Small intestine (tissue), 7 donors: ENCODE measurements at regions not wholly inside any gene's neighbourhood (a gene's known extent, or its start where the extent isn't known, plus 50 kb on each side); places are given as distances from the start of the nearest gene placed in this dataset.

ENCODE experiments used
- DNase-seq, 2 donors: peaks; one replicate each; pipeline versions ENCODE4 v3.0.0 to v3.0.0-alpha.2; 2013
- FAIRE-seq: peaks from 2 replicates; lab custom pipeline; 2012; peaks lifted over from hg19 to GRCh38; lab: Jason Lieb, UNC
- H3K27ac ChIP-seq, 3 donors: one replicate each; pipeline ENCODE4 v1.5.1; 2013; ENCODE audit warnings: low read length in 2 of 3, mild to moderate bottlenecking in 2 of 3, control low read depth in 1 of 3, inconsistent platforms in 1 of 3, low read depth in 1 of 3, moderate library complexity in 1 of 3
- H3K27me3 ChIP-seq, 3 donors: one replicate each; pipeline ENCODE4 v1.6.1; 2013; ENCODE audit warnings: low read length in 3 of 3, inconsistent platforms in 1 of 3; ENCODE audit not compliant: control insufficient read depth in 3 of 3, insufficient read depth in 3 of 3
- H3K36me3 ChIP-seq, 3 donors: one replicate each; pipeline ENCODE4 v1.6.1; 2013; ENCODE audit warnings: low read length in 3 of 3, inconsistent platforms in 1 of 3, low read depth in 1 of 3, mild to moderate bottlenecking in 1 of 3, moderate library complexity in 1 of 3; ENCODE audit not compliant: control insufficient read depth in 3 of 3, insufficient read depth in 2 of 3
- H3K4me1 ChIP-seq, 3 donors: one replicate each; pipeline ENCODE4 v1.6.1; 2013; ENCODE audit warnings: low read length in 2 of 3, inconsistent platforms in 1 of 3, low read depth in 1 of 3, mild to moderate bottlenecking in 1 of 3, moderate library complexity in 1 of 3; ENCODE audit not compliant: control insufficient read depth in 3 of 3, insufficient read depth in 2 of 3
- H3K4me3 ChIP-seq, 3 donors: one replicate each; pipeline ENCODE4 v1.5.1; 2013; ENCODE audit warnings: low read length in 3 of 3, control low read depth in 1 of 3, inconsistent platforms in 1 of 3, low read depth in 1 of 3, mild to moderate bottlenecking in 1 of 3, moderate library complexity in 1 of 3
- H3K9me3 ChIP-seq, 2 donors: one replicate each; pipeline ENCODE4 v1.6.1; 2013; ENCODE audit warnings: low read depth in 1 of 2, low read length in 1 of 2; ENCODE audit not compliant: control insufficient read depth in 2 of 2, insufficient read depth in 1 of 2
- WGBS, 3 donors: extraction: QIAGEN DNeasy Blood & Tissue Kit; methylation state at CpG; one replicate each; pipeline ENCODE4 v1.1.7; 2013; 5-methylcytosine and 5-hydroxymethylcytosine counted together
- donor health status: healthy with polysubstance abuse.
- donor health status: control.
- donor health status: control.
- donor health status: Bipolar disorder and iron deficiency.
- donor health status: healthy.

- no peaks in the 10 kb centered on the region for H3K9me3 ChIP-seq
- H3K27me3 ChIP-seq, result no peaks in the 10 kb centered on the region
- FAIRE-seq (no peak), DNase-seq (no peak)
- 63 to 75% (median 66%) methylated on average over 2 of the region's 2 CpGs for WGBS, 3 donors
- no peak overlapping the region for H3K4me3 ChIP-seq
- no peaks in the 10 kb centered on the region for H3K36me3 ChIP-seq
- no peaks in the 10 kb centered on the region for H3K4me1 ChIP-seq
- H3K27ac ChIP-seq, result no peak overlapping the region
Observed at GRCh38 chr2:125870264-125870663, 785.7 kb upstream of the GYPC start.

- DNase-seq, result no peak
- Histone ChIP-seq H3K9me3 (no peaks in the 10 kb centered on the region), H3K36me3 (no peaks in the 10 kb centered on the region), H3K27me3 (no peaks in the 10 kb centered on the region), H3K27ac (no peak overlapping the region), H3K4me3 (no peak overlapping the region), H3K4me1 (no peaks in the 10 kb centered on the region)
- no peak for FAIRE-seq
- WGBS, 3 donors, result 48 to 57% (median 53%) methylated on average over 1 of the region's 1 CpG
Observed at GRCh38 chr2:125870746-125871145, 785.2 kb upstream of the GYPC start.

GRCh38 chr2:125874564-125874963 lies 781.4 kb upstream of the GYPC start:
- Histone ChIP-seq H3K4me3 (no peak overlapping the region), H3K4me1 (no peaks in the 10 kb centered on the region), H3K36me3 (no peaks in the 10 kb centered on the region), H3K9me3 (peaks cover 0 to 4% of the 10 kb centered on the region in 2 donors), H3K27ac (no peak overlapping the region), H3K27me3 (no peaks in the 10 kb centered on the region)
- no peak for FAIRE-seq
- WGBS, 3 donors, result 56 to 72% (median 71%) methylated on average over 6 of the region's 6 CpGs
- no peak for DNase-seq

GRCh38 chr2:125885340-125885739 lies 770.6 kb upstream of the GYPC start:
- FAIRE-seq, result no peak
- Histone ChIP-seq H3K9me3 (peaks cover 0 to 21% of the 10 kb centered on the region in 2 donors), H3K27ac (no peak overlapping the region), H3K27me3 (no peaks in the 10 kb centered on the region), H3K4me3 (no peak overlapping the region), H3K4me1 (no peaks in the 10 kb centered on the region), H3K36me3 (no peaks in the 10 kb centered on the region)
- WGBS, 3 donors, result 50 to 92% (median 71%) methylated on average over 3 of the region's 3 CpGs
- DNase-seq, result no peak

GRCh38 chr2:125886153-125886552 lies 769.8 kb upstream of the GYPC start:
- H3K36me3 ChIP-seq, result no peaks in the 10 kb centered on the region
- H3K4me1 ChIP-seq, result no peaks in the 10 kb centered on the region
- peaks cover 0 to 21% of the 10 kb centered on the region in 2 donors for H3K9me3 ChIP-seq
- H3K4me3 ChIP-seq, result no peak overlapping the region
- no peak overlapping the region for H3K27ac ChIP-seq
- 83 to 88% (median 87%) methylated on average over 4 of the region's 4 CpGs for WGBS, 3 donors
- DNase-seq (no peak), FAIRE-seq (no peak)
- H3K27me3 ChIP-seq, result no peaks in the 10 kb centered on the region

- Histone ChIP-seq H3K27ac (no peak overlapping the region), H3K27me3 (no peaks in the 10 kb centered on the region), H3K4me3 (no peak overlapping the region), H3K9me3 (peaks cover 0 to 8% of the 10 kb centered on the region in 2 donors), H3K36me3 (no peaks in the 10 kb centered on the region), H3K4me1 (no peaks in the 10 kb centered on the region)
- no peak for DNase-seq
- no peak for FAIRE-seq
Observed at GRCh38 chr2:125901278-125901677, 754.7 kb upstream of the GYPC start.

- no peak overlapping the region for H3K27ac ChIP-seq
- H3K36me3 ChIP-seq, result no peaks in the 10 kb centered on the region
- DNase-seq (no peak), FAIRE-seq (no peak)
- H3K27me3 ChIP-seq, result no peaks in the 10 kb centered on the region
- 63 to 75% (median 67%) methylated on average over 7 of the region's 7 CpGs for WGBS, 3 donors
- peaks cover 0 to 2% of the 10 kb centered on the region in 2 donors for H3K9me3 ChIP-seq
- H3K4me1 ChIP-seq, result no peaks in the 10 kb centered on the region
- H3K4me3 ChIP-seq, result no peak overlapping the region
Observed at GRCh38 chr2:125925891-125926546, 729.9 kb upstream of the GYPC start.

- DNase-seq (no peak), FAIRE-seq (peak; percentile 39)
- Histone ChIP-seq H3K27ac (no peak overlapping the region), H3K27me3 (no peaks in the 10 kb centered on the region), H3K36me3 (no peaks in the 10 kb centered on the region), H3K9me3 (peaks cover 0 to 7% of the 10 kb centered on the region in 2 donors), H3K4me1 (no peaks in the 10 kb centered on the region), H3K4me3 (no peak overlapping the region)
- WGBS, 3 donors, result 76 to 90% (median 76%) methylated on average over 2 of the region's 2 CpGs
Observed at GRCh38 chr2:125935559-125935958, 720.4 kb upstream of the GYPC start.
